GM19438 (cell line): ENCODE measurements at regions not wholly inside any gene's neighbourhood (a gene's known extent, or its start where the extent isn't known, plus 50 kb on each side); places are given as distances from the start of the nearest gene placed in this dataset.

ENCODE experiments used
- ATAC-seq: cut with Tn5 transposase; IDR thresholded peaks from one replicate; pipeline ENCODE4 v1.9.1; 2021; ENCODE audit warnings: low read depth; ENCODE audit not compliant: unreplicated experiment

GRCh38 chr10:130866857-130867256, 444.7 kb downstream of the TCERG1L start:
- ATAC-seq, result no peak

- no peak for ATAC-seq
These were observed 443.9 kb downstream of the TCERG1L start for GRCh38 chr10:130867446-130868194.

GRCh38 chr10:130869179-130869841, 442.2 kb downstream of the TCERG1L start:
- ATAC-seq, result no peak

- no peak for ATAC-seq
These were observed 440.1 kb downstream of the TCERG1L start for GRCh38 chr10:130871406-130871805.

GRCh38 chr10:130873636-130874035, 437.9 kb downstream of the TCERG1L start:
- no peak for ATAC-seq

GRCh38 chr10:130875116-130875515, 436.4 kb downstream of the TCERG1L start:
- no peak for ATAC-seq

GRCh38 chr10:130875897-130876472, 435.5 kb downstream of the TCERG1L start:
- no peak for ATAC-seq

- ATAC-seq, result no peak
These were observed 434.4 kb downstream of the TCERG1L start for GRCh38 chr10:130877126-130877525.

GRCh38 chr10:130878131-130878530, 433.4 kb downstream of the TCERG1L start:
- ATAC-seq, result no peak

- no peak for ATAC-seq
These were observed 428.6 kb downstream of the TCERG1L start for GRCh38 chr10:130882906-130883305.

GRCh38 chr10:130884456-130884855, 427.1 kb downstream of the TCERG1L start:
- ATAC-seq, result no peak

- ATAC-seq, result no peak
These were observed 426.4 kb downstream of the TCERG1L start for GRCh38 chr10:130885021-130885655.

- ATAC-seq, result no peak
These were observed 424.4 kb downstream of the TCERG1L start for GRCh38 chr10:130887170-130887569.

- ATAC-seq, result no peak
These were observed 423.0 kb downstream of the TCERG1L start for GRCh38 chr10:130888493-130888892.

- no peak for ATAC-seq
These were observed 422.3 kb downstream of the TCERG1L start for GRCh38 chr10:130889240-130889639.

- no peak for ATAC-seq
These were observed 421.7 kb downstream of the TCERG1L start for GRCh38 chr10:130889780-130890179.

GRCh38 chr10:130891066-130891465, 420.5 kb downstream of the TCERG1L start:
- no peak for ATAC-seq

- ATAC-seq, result no peak
These were observed 417.1 kb downstream of the TCERG1L start for GRCh38 chr10:130894471-130894870.

- no peak for ATAC-seq
These were observed 416.4 kb downstream of the TCERG1L start for GRCh38 chr10:130895161-130895560.

- ATAC-seq, result no peak
These were observed 413.7 kb downstream of the TCERG1L start for GRCh38 chr10:130897815-130898214.

- ATAC-seq, result no peak
These were observed 413.1 kb downstream of the TCERG1L start for GRCh38 chr10:130898381-130898780.
